ENCODE measurements at regions not wholly inside any gene's neighbourhood (a gene's known extent, or its start where the extent isn't known, plus 50 kb on each side); places are given as distances from the start of the nearest gene placed in this dataset.
"Not testable (repeated sequence)": the region's sequence is repeated elsewhere in the genome, so short reads cannot be mapped to it uniquely, and the experiment has no call there.

GRCh38 chr14:106675716-106676115 is 1149.3 kb downstream of the TMEM121 start:
- TF ChIP-seq, protein P1, sequence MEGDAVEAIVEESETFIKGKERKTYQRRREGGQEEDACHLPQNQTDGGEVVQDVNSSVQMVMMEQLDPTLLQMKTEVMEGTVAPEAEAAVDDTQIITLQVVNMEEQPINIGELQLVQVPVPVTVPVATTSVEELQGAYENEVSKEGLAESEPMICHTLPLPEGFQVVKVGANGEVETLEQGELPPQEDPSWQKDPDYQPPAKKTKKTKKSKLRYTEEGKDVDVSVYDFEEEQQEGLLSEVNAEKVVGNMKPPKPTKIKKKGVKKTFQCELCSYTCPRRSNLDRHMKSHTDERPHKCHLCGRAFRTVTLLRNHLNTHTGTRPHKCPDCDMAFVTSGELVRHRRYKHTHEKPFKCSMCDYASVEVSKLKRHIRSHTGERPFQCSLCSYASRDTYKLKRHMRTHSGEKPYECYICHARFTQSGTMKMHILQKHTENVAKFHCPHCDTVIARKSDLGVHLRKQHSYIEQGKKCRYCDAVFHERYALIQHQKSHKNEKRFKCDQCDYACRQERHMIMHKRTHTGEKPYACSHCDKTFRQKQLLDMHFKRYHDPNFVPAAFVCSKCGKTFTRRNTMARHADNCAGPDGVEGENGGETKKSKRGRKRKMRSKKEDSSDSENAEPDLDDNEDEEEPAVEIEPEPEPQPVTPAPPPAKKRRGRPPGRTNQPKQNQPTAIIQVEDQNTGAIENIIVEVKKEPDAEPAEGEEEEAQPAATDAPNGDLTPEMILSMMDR (conservative IDR thresholded peaks at IDR 0.05; ENCODE audit: low read depth, low read length): not testable (repeated sequence)
- TF ChIP-seq EZH2 (IDR thresholded peaks at IDR 0.05; ENCODE audit: low read length, unreplicated experiment); EZH2phosphoT487 (IDR thresholded peaks at IDR 0.05; ENCODE audit: borderline replicate concordance, low read length): not testable (repeated sequence)
